ENCODE measurements at regions not wholly inside any gene's neighbourhood (a gene's known extent, or its start where the extent isn't known, plus 50 kb on each side); places are given as distances from the start of the nearest gene placed in this dataset.
"Not testable (repeated sequence)": the region's sequence is repeated elsewhere in the genome, so short reads cannot be mapped to it uniquely, and the experiment has no call there.

DNA sequence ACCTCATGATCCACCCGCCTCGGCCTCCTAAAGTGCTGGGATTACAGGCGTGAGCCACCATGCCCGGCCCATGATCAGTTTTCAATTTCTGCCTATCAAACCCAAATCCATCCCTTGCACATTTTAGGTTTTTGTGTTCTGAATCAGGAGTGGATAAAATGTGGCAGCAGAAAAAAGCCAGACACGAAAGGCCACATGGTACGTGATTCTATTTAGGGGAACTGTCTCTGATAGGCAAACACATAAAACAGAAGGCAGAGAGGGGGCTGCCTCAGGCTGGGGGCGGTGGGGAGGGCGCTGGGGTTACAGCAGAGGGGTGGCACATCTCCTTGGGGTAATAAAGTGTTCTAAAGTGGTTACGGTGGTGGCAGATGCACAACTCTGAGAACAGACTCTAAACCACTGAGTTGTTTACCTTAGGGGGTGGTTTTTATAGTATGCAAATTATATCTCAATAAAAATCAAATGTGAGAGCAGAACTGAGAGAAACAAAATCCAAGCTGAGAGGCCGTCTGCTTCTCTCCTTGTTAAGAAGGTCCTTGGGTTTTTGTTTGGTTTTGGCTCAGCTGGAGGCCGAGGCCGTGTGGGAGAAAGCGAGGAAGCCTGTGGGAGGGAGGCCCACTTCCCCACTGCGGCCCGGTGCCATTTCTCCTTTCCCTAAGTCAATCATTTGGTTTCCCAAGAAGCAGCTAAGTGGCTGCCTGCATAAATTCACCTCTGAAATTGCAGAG is 78.0 kb downstream of the SOWAHC start:
- no peak for DNase-seq

DNA sequence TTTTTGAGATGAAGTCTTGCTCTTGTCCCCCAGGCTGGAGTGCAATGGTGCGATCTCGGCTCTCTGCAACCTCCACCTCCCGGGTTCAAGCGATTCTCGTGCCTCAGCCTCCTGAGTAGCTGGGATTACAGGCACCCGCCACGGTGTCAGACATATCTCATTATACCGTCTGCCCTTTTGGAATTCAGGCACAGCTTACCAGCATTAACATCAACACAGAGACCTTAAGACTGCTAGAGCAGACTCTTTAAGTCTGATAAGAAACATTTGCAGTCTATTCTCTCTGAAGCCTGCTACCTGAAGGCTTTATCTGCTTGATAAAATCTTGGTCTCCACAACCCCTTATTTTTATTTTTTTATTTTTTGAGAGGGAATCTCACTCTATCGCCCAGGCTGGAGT is 78.7 kb downstream of the SOWAHC start:
- DNase-seq: not testable (repeated sequence)

DNA sequence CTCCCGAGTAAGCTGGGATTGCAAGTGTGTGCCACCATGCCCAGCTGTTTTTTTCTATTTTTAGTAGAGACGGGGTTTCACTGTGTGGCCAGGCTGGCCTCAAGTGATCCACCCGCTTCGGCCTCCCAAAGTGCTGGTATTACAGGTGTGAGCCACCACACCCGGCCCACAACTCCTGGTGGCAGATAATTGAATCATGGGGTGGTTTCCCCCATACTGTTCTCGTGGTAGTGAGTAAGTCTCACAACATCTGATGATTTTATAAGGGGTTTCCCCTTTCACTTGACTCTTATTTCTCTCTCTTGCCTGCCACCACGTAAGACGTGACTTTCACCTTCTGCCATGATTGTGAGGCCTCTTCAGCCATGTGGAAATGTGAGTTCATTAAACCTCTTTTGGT is 79.1 kb downstream of the SOWAHC start:
- not testable (repeated sequence) for DNase-seq

DNA sequence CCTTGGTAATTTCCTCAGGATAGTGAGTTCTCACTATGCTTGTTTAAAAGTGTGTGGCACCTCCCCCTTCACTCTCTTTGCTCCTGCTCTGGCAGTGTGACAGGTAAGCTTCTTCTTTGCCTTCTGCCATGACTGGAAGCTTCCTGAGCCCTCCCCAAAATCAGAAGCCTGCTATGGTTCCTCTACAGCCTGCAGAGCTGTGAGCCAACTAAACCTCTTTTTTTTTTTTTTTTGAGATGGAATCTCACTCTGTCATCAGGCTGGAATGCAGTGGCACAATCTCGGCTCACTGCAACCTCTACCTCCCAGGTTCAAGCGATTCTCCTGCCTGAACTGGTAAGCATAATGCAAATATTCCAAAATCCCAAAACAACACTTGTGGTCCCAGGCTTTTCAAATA is 80.0 kb downstream of the SOWAHC start:
- DNase-seq: no peak

DNA sequence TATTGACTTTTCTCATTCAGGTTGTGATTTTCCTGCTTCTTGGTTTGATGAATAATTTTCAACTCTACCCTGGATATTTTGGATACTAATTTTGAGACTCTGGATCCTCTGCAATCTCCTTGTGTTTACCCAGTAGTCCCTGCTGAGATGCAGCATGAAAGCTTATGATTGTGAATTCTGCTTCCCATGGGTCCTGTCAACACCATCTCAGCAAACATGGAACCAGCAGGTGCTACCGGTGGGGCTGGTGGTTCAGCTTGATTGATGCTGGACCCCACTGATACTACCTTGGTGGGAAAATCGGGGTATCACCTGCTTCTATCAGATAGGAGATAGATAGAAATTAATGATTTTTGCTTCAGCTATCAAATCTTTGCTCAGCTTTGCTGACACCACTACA is 81.1 kb downstream of the SOWAHC start:
- no peak for DNase-seq

DNA sequence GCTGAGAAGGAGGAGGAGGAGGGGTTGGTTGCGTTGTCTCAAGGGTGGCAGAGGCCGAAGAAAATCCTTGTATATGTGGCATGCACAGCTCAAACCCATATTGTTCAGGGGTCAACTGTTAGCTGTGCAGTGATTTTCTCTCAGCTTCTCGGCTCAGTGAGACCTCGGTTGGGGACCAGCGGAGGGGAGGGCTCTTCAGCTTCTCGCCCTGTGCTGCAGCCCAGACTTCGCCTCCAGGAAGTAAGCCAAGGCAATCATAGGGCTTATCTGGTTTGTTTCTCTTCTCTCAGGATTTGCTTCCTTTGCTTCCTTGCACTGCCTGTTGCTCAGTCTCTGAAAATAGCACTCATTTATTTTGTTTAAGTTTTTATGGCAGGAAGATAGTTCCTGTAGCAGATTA is 85.5 kb downstream of the SOWAHC start:
- no peak for DNase-seq

DNA sequence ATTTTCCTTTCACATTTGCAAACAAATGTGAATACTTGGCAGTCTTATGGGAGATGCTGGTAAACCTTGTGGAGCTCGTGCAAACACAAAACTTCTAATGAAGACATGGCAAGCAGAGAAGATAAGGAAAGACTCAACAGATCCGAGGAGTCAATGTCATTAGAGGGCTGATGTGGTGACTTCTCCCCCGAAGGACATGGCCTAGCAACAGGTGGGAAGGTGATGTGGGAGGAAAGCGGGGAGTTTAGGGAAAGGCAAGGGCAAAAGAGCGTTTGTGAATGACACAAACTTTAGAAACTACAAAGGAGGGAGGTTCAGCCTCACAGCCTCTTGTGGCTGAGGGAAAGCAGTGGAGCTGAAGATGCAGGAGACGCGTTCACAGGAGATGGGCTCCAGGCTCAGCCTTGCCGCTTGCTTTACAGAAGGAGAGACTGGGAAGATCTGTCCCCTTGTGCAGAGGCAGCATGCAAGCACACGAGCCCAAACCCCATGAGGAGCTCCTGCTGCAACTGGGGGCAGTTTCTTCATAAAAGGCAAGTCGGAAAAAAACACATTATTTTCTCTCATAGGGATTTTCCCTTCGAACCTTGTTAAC is 86.6 kb downstream of the SOWAHC start:
- no peak for DNase-seq

DNA sequence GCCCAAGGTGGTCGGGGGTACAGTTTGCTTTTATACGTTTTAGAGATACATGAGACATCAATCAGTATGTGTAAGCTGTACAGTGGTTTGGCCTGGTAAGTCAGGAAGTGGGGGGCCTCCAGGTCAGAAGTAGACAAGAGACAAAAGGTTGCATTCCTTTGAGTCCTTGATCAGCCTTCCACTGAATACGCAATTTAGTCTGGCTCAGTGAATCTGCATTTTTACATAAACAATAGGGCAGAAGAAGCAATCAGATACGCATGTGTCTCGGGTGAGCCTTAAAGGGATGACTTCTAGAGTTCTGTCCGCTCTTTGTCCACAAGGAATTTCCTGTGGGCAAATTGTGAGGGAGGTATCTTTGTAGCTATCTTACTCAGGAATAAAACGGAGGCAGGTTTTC is 87.2 kb downstream of the SOWAHC start:
- DNase-seq: no peak

DNA sequence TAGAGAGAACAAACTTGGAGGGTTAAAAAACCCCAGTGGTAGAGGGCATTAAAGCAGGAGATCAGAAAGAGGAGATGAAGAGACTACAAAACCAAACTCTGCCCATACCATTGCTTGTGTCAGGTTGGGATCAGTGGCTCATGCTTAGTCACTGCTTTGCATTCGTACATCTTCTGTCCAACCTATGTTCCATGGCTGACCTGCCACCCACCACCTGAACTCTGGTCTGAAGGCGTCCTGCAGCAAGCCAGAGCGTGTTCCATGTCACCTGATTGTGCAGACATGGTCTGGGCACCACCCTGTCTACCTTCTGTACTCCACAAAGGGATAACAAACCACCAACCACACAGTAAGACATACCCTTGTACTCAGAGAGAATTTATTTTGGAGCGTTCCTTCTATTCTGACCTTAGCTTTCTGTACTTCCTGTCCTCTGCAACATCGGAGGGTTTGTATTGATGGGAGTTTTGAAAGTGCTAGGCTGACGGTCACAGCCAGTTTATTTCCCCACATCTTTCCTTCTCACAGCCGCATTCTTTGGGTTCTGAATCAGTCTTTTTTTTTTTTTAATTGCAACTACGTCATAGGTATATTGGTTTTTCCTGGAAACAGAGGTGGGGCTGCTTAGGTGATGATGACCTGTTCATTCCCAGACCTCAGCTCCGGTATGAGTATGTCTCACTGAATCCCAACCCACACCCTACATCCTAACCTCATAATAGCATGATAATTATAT is 88.3 kb downstream of the SOWAHC start:
- DNase-seq: no peak

DNA sequence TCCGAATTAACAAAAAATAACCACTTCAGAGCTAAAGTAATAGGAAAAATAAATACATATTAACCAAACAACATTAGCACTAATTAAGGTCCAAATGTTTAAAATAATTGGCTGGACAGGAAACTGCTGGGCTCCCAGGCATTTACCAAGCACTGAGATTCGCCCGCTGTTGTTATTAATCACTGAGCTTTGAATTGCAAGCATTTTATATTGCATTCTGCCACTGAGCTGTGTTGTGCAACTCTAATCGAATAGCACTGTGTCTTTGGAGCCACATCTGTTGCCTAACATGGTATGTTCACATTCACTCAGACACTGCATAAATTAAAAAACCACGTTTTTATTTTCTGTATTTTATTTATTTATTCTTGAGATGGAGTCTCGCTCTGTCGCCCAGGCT is 88.9 kb downstream of the SOWAHC start:
- DNase-seq: no peak

DNA sequence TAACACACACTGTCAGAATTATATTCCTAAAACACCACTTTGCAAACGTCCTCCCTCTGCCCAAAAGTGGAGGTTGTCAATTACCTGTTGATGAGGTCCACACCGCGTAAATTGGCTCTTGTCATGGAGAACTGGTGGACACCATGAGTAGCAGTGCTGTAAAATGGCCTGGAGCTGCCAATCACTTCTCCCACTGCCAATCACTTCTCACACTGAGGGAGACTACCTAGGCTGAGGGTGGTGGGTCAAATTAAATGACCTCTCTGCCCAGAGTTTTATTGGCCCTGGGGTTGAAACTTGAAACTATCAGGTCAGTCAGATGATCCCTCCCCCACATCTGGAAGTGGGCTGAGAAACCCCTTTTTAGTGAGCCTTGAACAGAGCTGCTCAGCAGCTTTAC is 89.6 kb downstream of the SOWAHC start:
- no peak for DNase-seq

DNA sequence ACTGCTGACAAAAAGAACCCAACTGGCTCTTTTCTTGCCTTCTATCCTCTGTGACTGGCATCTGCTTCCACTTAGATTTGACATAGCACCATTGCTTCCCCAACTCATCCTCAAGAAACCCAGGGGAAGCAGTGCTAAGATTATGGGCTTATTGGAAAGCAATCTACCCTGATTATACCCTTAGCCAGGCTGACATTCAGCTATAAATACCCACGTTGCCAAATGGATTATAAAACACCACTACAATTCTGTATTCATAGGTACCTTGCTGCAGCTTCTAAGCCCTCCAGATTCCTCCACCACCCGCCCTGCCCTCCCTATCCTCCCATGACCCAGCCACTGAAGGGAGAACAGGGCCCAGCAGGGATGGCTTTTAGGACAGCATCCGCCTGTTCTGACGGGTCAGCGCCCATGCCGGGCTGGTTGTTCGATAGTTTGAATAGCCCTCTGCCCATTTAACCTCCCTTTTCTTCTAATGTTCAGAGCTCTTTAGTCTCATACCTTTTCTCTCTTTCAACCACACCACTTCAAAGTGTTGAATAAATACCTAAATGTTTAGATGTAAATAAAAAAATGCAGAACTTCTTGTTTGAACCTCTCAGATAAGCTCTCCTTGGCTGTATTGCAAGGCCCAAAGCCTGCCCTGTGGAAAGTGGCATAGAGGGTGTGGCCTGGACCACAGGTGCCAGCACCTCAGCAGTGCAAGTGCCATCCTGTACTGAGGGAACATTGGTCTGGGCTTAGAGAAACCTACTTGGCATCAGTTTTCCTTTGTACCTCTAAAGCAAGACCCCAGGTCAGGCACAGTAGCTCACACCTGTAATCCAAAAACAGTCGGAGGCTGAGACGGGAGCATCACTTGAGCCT is 86.6 kb upstream of the RGPD5 start:
- no peak for DNase-seq

DNA sequence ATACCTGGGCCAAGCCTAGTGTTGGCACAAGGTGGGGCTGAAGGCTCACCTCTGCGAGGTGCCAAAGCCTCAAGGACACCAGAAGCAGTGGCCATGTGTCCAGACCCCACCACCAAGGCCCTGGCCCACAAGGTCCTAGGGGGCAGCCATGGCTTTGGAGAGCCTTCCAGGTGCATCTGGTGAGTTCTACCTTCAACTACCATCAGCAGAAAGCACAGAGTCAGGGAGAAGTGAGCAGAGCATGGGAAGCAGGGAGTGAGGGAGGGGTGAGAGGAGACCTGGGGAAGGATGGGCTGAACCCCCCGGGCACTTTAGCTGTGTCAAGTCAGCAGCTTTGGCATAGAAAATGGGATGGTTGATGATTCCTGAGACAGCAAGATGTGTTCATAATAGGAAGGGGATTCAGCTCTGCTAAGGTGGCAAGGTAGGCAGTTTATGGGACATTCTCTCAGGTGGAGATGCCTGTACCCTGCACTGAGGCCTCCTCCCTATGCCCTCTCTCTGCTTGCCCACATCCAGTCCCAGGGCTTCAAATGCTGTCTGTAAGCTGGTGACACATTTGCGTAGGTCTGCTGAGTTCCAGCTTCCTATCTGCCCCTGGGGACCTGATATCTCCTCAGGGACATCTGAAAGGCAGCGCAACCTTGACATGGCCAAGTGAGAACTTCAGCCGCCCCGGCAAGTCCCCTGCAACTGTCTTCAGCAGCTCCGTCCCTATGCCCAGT is 83.4 kb upstream of the RGPD5 start:
- no peak for DNase-seq

DNA sequence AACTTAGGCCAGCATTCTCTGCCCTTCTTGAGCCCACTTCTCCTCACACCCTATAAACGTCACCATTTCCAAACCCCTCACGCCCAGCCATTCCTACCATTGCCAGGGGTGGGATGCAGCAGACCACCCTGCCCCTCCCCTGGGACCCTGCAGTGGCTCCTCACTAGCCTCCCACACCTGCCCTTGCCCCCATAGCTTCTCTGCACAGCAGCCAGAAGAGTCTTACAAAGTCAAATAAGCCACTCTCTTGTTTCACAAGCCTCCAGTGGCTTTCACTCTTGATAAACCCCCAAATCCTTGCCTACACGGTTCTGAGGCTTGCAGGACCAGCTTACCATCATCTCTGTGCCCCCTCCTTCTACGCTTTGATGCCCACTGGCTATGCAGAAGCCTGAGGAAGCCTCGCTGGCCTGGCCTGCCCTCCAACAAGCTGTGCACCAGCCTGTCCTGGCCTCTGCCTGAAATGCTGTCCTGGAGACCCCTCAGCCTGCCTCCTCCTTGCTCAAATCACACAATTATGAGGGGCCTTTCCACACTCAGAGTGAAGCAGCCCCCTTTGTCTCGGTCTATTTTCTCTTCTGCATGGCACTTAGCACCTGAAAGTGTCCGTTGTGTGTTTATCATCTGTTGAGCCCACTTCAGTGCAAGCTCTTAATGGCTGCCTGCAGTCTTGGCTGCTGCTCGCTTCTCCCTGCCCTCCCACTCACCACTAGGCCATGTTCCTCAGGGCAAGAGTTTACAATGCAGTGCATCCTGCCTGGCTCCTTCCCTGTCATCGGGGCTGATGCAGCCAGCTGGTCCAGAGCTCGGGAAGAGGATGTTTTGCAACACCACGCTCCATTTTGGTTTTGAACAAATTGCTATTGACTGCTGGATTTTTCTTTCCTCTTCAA is 82.6 kb upstream of the RGPD5 start:
- DNase-seq: no peak

DNA sequence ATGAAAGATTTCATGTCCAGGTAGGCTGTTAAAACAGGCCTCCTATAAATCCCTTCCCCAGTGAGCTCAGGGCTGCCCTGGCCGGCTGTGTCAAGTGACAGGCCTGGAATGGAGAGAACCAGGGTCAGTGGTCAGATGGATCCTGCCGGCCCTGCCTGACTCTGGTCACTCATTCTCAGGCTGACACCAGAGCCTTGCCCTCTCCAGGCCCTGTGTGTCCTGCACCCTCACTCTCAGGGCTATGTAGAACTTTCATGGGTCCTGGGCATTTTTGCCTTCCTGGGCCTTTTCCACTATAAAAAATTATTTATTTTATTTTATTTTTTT is 82.0 kb upstream of the RGPD5 start:
- DNase-seq: no peak

DNA sequence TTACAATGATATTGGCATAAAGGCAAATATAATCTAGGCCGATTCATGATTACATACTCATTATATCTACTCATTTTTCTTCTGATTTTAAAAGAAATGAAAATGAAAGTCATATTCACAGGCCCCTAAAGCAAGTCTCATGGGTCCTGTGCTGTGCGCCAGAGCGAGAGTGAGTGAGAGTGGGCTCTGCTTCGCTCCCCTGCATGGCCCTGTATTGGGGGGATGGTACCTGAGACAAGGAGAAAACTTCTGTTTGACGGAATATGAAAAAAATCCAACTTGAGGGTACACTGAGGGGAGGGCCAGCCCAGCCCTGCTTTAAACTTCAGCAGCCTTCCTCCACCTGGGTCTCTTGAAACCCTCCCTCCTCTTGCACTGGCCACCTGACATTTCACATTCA is 81.4 kb upstream of the RGPD5 start:
- no peak for DNase-seq

DNA sequence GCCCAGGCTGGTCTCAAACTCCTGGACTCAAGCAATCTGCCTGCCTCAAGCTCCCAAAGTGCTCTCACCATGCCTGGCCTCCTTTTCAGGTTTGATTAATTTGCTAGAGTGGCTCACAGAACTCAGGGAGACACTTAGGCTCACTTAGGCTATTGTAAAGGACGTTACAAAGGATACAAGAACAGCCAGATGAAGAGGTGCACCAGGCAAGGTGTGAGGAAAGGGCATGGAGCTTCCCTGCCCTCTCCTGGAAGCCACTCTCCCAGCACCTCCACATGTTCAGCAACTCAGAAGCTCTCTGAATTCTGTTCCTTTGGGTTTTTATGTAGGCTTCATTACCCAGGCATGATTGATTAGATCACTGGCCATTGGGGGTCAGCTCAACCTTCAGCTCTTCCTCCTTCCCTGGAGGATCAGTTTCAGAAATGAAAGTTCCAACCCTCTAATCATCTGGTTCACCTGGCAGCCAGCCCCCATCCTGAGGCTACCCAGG is 78.7 kb upstream of the RGPD5 start:
- DNase-seq: no peak

DNA sequence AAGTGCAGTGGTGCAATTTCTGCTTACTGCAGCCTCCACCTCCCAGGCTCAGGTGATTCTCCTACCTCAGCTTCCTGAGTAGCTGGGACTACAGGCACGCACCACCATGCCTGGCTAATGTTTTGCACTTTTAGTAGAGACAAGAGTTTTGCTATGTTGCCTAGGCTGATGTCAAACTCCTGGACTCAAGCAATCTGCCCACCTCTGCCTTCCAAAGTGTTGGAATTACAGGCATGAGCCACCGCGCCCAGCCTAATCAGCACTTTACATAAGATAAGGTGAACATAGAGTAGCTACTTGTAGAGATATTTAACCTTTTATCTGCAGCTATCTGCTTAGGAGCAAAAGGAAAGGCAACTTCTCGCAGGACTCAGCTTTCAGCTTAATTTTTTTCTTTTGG is 77.5 kb upstream of the RGPD5 start:
- not testable (repeated sequence) for DNase-seq

DNA sequence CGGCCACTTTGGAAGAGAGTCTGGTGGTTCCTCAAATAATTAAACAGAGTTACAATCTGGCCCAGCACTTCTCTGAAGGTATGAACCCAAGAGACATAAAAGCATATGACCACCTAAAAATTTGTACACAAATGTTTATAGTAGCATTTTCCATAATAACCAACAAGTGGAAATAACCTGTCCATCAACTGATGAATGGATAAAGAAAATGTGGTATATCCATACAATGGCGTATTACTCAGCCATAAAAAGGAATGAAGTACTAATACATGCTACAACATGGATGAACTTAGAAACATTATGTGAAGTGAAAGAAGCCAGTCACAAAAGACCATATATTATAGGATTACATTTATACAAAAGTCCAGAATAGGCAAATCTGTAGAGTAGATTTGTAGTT is 76.0 kb upstream of the RGPD5 start:
- DNase-seq: no peak

DNA sequence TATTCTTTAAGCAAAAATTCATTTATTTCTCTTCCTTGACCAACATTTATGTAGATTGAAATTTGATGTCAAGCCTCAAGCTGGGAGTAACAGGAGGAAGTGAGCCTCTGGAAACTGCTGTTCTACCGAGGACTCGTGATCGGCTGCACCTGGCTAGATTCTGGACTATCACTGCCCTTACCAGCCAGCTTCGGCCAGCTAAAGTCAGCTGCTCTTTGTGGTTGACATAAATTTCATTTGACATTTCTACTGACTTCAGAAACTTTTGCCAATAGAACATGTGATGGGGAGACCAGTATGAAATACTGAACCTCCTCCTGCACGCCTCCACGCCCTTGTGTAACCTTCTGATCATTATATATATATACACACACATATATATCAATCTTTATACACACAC is 74.2 kb upstream of the RGPD5 start:
- DNase-seq: no peak

DNA sequence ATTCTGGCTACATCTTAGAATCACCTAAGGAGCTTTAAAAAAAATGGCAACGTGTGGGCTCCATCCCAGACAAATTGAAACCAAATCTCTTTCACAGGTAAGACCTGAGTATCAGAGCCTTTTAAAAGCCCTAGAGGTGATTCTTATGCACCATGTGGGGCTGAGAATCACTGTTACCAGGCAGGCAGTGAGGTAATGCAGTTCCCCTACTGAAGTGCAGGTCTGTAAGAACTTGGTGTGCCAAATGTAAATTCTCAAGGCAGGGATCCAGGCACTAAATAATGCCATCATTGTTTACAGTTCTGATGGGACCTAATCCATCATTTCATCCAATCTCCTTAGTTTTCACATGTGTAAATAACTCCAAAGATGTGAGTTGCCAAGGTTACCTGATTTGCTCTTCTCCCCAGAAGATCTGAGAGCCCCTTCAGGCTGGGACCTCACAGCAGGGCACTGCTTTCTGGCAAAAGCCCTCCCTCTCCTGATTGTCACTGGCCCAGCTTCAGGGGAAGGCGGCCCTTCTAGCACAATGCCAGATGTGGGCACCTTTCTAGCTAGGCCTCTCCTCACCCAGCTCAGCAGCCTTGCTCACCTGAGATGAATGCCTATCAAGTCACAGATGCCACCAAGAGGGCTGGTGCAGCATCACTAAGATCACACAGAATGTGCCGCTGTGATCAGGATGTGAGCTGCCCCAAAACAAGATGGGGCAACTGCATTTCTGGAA is 73.6 kb upstream of the RGPD5 start:
- no peak for DNase-seq

Measured in activated CD4-positive, alpha-beta T cell treated with anti-CD3 and anti-CD28 coated beads, Interleukin-2, amount 50 U/mL, for 1 hour (primary cell).